Panc1 (cell line): ENCODE measurements at regions not wholly inside any gene's neighbourhood (a gene's known extent, or its start where the extent isn't known, plus 50 kb on each side); places are given as distances from the start of the nearest gene placed in this dataset.

Experiments used
- ATAC-seq: fragments of 200-7000 bp; cut with Tn5 transposase; 2 replicates; pipeline ENCODE4 v1.9.1; 2020; ENCODE audit warnings: mild to moderate bottlenecking, moderate library complexity
- BruUV-seq: library from RNA; stranded (reverse); fragments of 400-500 nt; replicated peaks from 2 replicates; lab custom pipeline; 2021; lab: Mats Ljungman, UMichigan
- CTCF ChIA-PET: fragments of 300-600 bp; sonication (Branson Sonifier 250); formaldehyde crosslinking; loops from one replicate; lab custom pipeline; 2022; ENCODE audit warnings: antibody characterized with exemption; lab: Charles Lee
- POLR2A ChIA-PET: fragments of 300-600 bp; sonication (Branson Sonifier 250); formaldehyde crosslinking; loops from one replicate; lab custom pipeline; 2022; ENCODE audit warnings: antibody characterized with exemption; lab: Charles Lee
- DNase-seq: peaks from one replicate; pipeline ENCODE4 v3.0.0-alpha.2; 2010; ENCODE audit warnings: low read depth, low spot score
- H3K27ac ChIP-seq: 2 replicates; pipeline ENCODE4 v1.5.1; 2011; ENCODE audit warnings: mild to moderate bottlenecking, low read length, inconsistent platforms
- H3K27me3 ChIP-seq: fragments of 200-500 bp; sonication (Bioruptor generic); 2 replicates; pipeline ENCODE4 v1.6.0; 2014; ENCODE audit warnings: low read length, inconsistent platforms; ENCODE audit not compliant: control insufficient read depth, insufficient read depth
- H3K36me3 ChIP-seq: fragments of 200-500 bp; sonication (Bioruptor generic); 2 replicates; pipeline ENCODE4 v1.5.1; 2014; ENCODE audit warnings: inconsistent platforms, mild to moderate bottlenecking, low read length, moderate library complexity; ENCODE audit not compliant: control insufficient read depth, insufficient read depth
- H3K4me1 ChIP-seq: 2 replicates; pipeline ENCODE4 v1.5.1; 2011; ENCODE audit warnings: inconsistent platforms, mild to moderate bottlenecking, low read length, moderate library complexity; ENCODE audit not compliant: control insufficient read depth, insufficient read depth
- H3K4me3 ChIP-seq, 2 experiments: 2 replicates each; pipeline ENCODE4 v1.5.1; 2011 to 2012; ENCODE audit warnings: low read depth in 2 of 2, low read length in 2 of 2, mild to moderate bottlenecking in 2 of 2, inconsistent platforms in 1 of 2, moderate library complexity in 1 of 2
- H3K9me3 ChIP-seq: fragments of 200-500 bp; sonication (Bioruptor generic); 2 replicates; pipeline ENCODE4 v1.5.1; 2014; ENCODE audit warnings: low read depth, mild to moderate bottlenecking, inconsistent platforms, low read length, moderate library complexity; ENCODE audit not compliant: control insufficient read depth, insufficient read depth
- POLR2AphosphoS5 ChIP-seq: IDR thresholded peaks from 2 replicates; pipeline ENCODE4 v1.6.1; 2012; ENCODE audit warnings: mild to moderate bottlenecking, low read depth, low read length, moderate library complexity
- REST ChIP-seq, 2 experiments: IDR thresholded peaks; 2 replicates each; pipeline ENCODE4 v1.6.1; 2011 to 2012; ENCODE audit warnings: low read depth in 2 of 2, control low read depth in 1 of 2, low read length in 1 of 2, mild to moderate bottlenecking in 1 of 2, moderate library complexity in 1 of 2; ENCODE audit not compliant: insufficient read depth in 1 of 2
- SIN3A ChIP-seq: IDR thresholded peaks from 2 replicates; pipeline ENCODE4 v1.6.1; 2012; ENCODE audit warnings: low read depth, mild to moderate bottlenecking, low read length, moderate library complexity, borderline replicate concordance; ENCODE audit not compliant: insufficient read depth
- TCF7L2 ChIP-seq: IDR thresholded peaks from 2 replicates; pipeline ENCODE4 v1.6.1; 2011; ENCODE audit warnings: mild to moderate bottlenecking, low read depth, low read length, inconsistent platforms
- in situ Hi-C: cut with HindIII; loops from 2 replicates; pipeline ENCODE4 v1.10.0; 2016; ENCODE audit warnings: low sequenced_read_pairs, low pct_unique_long_range_greater_than_20kb
- intact Hi-C: fragments of 100-400 bp; cut with micrococcal nuclease; formaldehyde crosslinking; loops from one replicate; pipeline ENCODE4 v1.10.0; 2022; ENCODE audit not compliant: unreplicated experiment
- TF ChIP-seq, protein P1 (sequence below): fragments of 450-650 bp; IDR thresholded peaks from 2 replicates; pipeline ENCODE4 v1.5.1; 2017; ENCODE audit warnings: mild to moderate bottlenecking

- Histone ChIP-seq H3K27me3 (no peaks in the 10 kb centered on the region), H3K4me3 (no peak overlapping the region), H3K36me3 (no peaks in the 10 kb centered on the region), H3K27ac (no peak overlapping the region), H3K4me1 (no peaks in the 10 kb centered on the region), H3K9me3 (no peaks in the 10 kb centered on the region)
- in situ Hi-C loops (no loop called here), intact Hi-C loops (no loop called here)
- ATAC-seq, result no peak
- POLR2A ChIA-PET, result no interaction called here
- BruUV-seq, result no TSS peak
- DNase-seq, result no peak
- TF ChIP-seq, protein P1, sequence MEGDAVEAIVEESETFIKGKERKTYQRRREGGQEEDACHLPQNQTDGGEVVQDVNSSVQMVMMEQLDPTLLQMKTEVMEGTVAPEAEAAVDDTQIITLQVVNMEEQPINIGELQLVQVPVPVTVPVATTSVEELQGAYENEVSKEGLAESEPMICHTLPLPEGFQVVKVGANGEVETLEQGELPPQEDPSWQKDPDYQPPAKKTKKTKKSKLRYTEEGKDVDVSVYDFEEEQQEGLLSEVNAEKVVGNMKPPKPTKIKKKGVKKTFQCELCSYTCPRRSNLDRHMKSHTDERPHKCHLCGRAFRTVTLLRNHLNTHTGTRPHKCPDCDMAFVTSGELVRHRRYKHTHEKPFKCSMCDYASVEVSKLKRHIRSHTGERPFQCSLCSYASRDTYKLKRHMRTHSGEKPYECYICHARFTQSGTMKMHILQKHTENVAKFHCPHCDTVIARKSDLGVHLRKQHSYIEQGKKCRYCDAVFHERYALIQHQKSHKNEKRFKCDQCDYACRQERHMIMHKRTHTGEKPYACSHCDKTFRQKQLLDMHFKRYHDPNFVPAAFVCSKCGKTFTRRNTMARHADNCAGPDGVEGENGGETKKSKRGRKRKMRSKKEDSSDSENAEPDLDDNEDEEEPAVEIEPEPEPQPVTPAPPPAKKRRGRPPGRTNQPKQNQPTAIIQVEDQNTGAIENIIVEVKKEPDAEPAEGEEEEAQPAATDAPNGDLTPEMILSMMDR, result no peak
- no peak for TF ChIP-seq TCF7L2
- no peak for TF ChIP-seq REST (IDR thresholded peaks at IDR 0.05; ENCODE audit: insufficient read depth in 1 of 2, low read depth in 2 of 2, low read length in 1 of 2)
- no peak for TF ChIP-seq POLR2AphosphoS5
- no peak for TF ChIP-seq SIN3A
- CTCF ChIA-PET, result no interaction called here
Measured at GRCh38 chr4:147351083-147351787, 129.7 kb upstream of the EDNRA start.

GRCh38 chr4:147354237-147354636 lies 126.7 kb upstream of the EDNRA start:
- intact Hi-C loops (no loop called here), in situ Hi-C loops (no loop called here)
- DNase-seq (no peak), ATAC-seq (no peak)
- no peaks in the 10 kb centered on the region for H3K27me3 ChIP-seq
- no peaks in the 10 kb centered on the region for H3K9me3 ChIP-seq
- no TSS peak for BruUV-seq
- H3K4me3 ChIP-seq, result no peak overlapping the region
- no peak overlapping the region for H3K27ac ChIP-seq
- no peaks in the 10 kb centered on the region for H3K36me3 ChIP-seq
- ChIA-PET CTCF (no interaction called here), POLR2A (no interaction called here)
- no peaks in the 10 kb centered on the region for H3K4me1 ChIP-seq
- no peak for TF ChIP-seq TCF7L2

- in situ Hi-C loops (no loop called here), intact Hi-C loops (no loop called here)
- ATAC-seq (no peak), DNase-seq (no peak)
- Histone ChIP-seq H3K9me3 (no peaks in the 10 kb centered on the region), H3K4me3 (no peak overlapping the region), H3K36me3 (no peaks in the 10 kb centered on the region), H3K27ac (no peak overlapping the region), H3K27me3 (no peaks in the 10 kb centered on the region), H3K4me1 (no peaks in the 10 kb centered on the region)
- BruUV-seq, result no TSS peak
- no peak for TF ChIP-seq REST (IDR thresholded peaks at IDR 0.05; ENCODE audit: insufficient read depth in 1 of 2, low read depth in 2 of 2, low read length in 1 of 2)
- no peak for TF ChIP-seq SIN3A
- no peak for TF ChIP-seq TCF7L2
- TF ChIP-seq, protein P1, result no peak
- no peak for TF ChIP-seq POLR2AphosphoS5
- POLR2A ChIA-PET, result no interaction called here
- CTCF ChIA-PET, result no interaction called here
Measured at GRCh38 chr4:147355032-147355656, 125.8 kb upstream of the EDNRA start.
